GM12878 (cell line): ENCODE measurements at regions not wholly inside any gene's neighbourhood (a gene's known extent, or its start where the extent isn't known, plus 50 kb on each side); places are given as distances from the start of the nearest gene placed in this dataset.

Experiments
- ATAC-seq: fragments of 200-7000 bp; cut with Tn5 transposase; 3 replicates; pipeline ENCODE4 v1.9.1; 2020; ENCODE audit warnings: mild to moderate bottlenecking, moderate library complexity
- BruUV-seq: library from RNA; stranded (reverse); fragments of 400-500 nt; replicated peaks from 2 replicates; lab custom pipeline; 2021; lab: Mats Ljungman, UMichigan
- CTCF ChIA-PET: fragments of 300-600 bp; sonication (Branson Sonifier 250); formaldehyde crosslinking; extraction: SDS; loops from one replicate; lab custom pipeline; 2021; ENCODE audit warnings: inconsistent platforms; lab: Yijun Ruan, JAX
- POLR2A ChIA-PET: fragments of 350-600 bp; formaldehyde crosslinking; extraction: SDS; loops from one replicate; lab custom pipeline; 2021; ENCODE audit warnings: inconsistent platforms; lab: Charles Lee
- RAD21 ChIA-PET: fragments of 300-600 bp; sonication (Branson Sonifier 250); formaldehyde crosslinking; loops from one replicate; lab custom pipeline; 2023; ENCODE audit warnings: antibody characterized with exemption; ENCODE audit not compliant: unreplicated experiment; lab: Charles Lee
- SMC1A ChIA-PET: fragments of 300-600 bp; sonication (Branson Sonifier 250); formaldehyde crosslinking; loops from one replicate; lab custom pipeline; 2023; ENCODE audit not compliant: unreplicated experiment, uncharacterized antibody; lab: Charles Lee
- DNase-seq: peaks from one replicate; pipeline ENCODE4 v3.0.0-alpha.2; 2011; ENCODE audit warnings: low read depth, low spot score
- FAIRE-seq: peaks from 3 replicates; lab custom pipeline; 2011; peaks lifted over from hg19 to GRCh38; lab: Jason Lieb, UNC
- H2AFZ ChIP-seq: 2 replicates; pipeline ENCODE4 v1.6.0; 2011; ENCODE audit warnings: low read depth, low read length, control low read depth; ENCODE audit not compliant: control insufficient read depth
- H3K27ac ChIP-seq: 2 replicates; pipeline ENCODE4 v1.5.1; 2011; ENCODE audit warnings: control low read depth; ENCODE audit not compliant: control insufficient read depth, insufficient read depth
- H3K27me3 ChIP-seq, 2 experiments: replicated peaks in 1 of 2; 2 replicates each; pipeline versions ENCODE4 v1.6.0 to v1.6.1; 2011; ENCODE audit warnings: low read length in 1 of 2; ENCODE audit not compliant: control insufficient read depth in 2 of 2, insufficient read depth in 2 of 2
- H3K36me3 ChIP-seq, 2 experiments: 2 replicates each; pipeline ENCODE4 v1.5.1; 2011; ENCODE audit warnings: low read length in 1 of 2; ENCODE audit not compliant: control insufficient read depth in 2 of 2, insufficient read depth in 2 of 2
- H3K4me1 ChIP-seq: 2 replicates; pipeline ENCODE4 v1.6.1; 2011; ENCODE audit warnings: mild to moderate bottlenecking, low read length, moderate library complexity, mixed read lengths; ENCODE audit not compliant: control insufficient read depth, insufficient read depth
- H3K4me2 ChIP-seq: 2 replicates; pipeline ENCODE4 v1.6.0; 2011; ENCODE audit warnings: control low read depth; ENCODE audit not compliant: control insufficient read depth, insufficient read depth
- H3K4me3 ChIP-seq: fragments of 200-600 bp; sonication (generic); 2 replicates; pipeline ENCODE4 v1.5.1; 2016
- H3K79me2 ChIP-seq: 2 replicates; pipeline ENCODE4 v1.6.0; 2011; ENCODE audit warnings: low read length; ENCODE audit not compliant: control insufficient read depth, insufficient read depth
- H3K9ac ChIP-seq: 2 replicates; pipeline ENCODE4 v1.8.0; 2011; ENCODE audit warnings: low read length, control low read depth, mixed read lengths; ENCODE audit not compliant: control insufficient read depth, insufficient read depth
- H3K9me3 ChIP-seq: replicated peaks from 3 replicates; pipeline ENCODE4 v1.5.1; 2011; ENCODE audit warnings: mild to moderate bottlenecking, low read length; ENCODE audit not compliant: control insufficient read depth, insufficient read depth
- H4K20me1 ChIP-seq: 2 replicates; pipeline ENCODE4 v1.6.0; 2011; ENCODE audit not compliant: control insufficient read depth, insufficient read depth
- ETV6 ChIP-seq, 2 experiments: fragments of 450-650 bp in 1 of 2; IDR thresholded peaks in 1 of 2; conservative IDR thresholded peaks in 1 of 2; 2 replicates each; pipeline ENCODE4 v1.6.1; 2014; ENCODE audit warnings: antibody characterized with exemption in 1 of 2, borderline replicate concordance in 1 of 2, low read depth in 1 of 2, mild to moderate bottlenecking in 1 of 2, moderate library complexity in 1 of 2
- GABPA ChIP-seq: IDR thresholded peaks from 2 replicates; pipeline ENCODE4 v1.6.1; 2014; ENCODE audit warnings: antibody characterized with exemption, low read depth, mild to moderate bottlenecking, inconsistent platforms
- IKZF1 ChIP-seq: fragments of 450-650 bp; conservative IDR thresholded peaks from 2 replicates; pipeline ENCODE4 v1.6.1; 2017; ENCODE audit warnings: antibody characterized with exemption, mild to moderate bottlenecking
- JUND ChIP-seq: IDR thresholded peaks from 2 replicates; pipeline ENCODE4 v1.6.1; 2012; ENCODE audit warnings: low read depth, mild to moderate bottlenecking, low read length, improper control_type of control experiment, moderate library complexity
- TAF1 ChIP-seq: IDR thresholded peaks from 2 replicates; pipeline ENCODE4 v1.6.1; 2011; ENCODE audit warnings: mild to moderate bottlenecking, low read depth, low read length, borderline replicate concordance
- TARDBP ChIP-seq: IDR thresholded peaks from 2 replicates; pipeline ENCODE4 v1.6.1; 2016; ENCODE audit warnings: borderline replicate concordance
- ZBTB33 ChIP-seq: fragments of 450-650 bp; IDR thresholded peaks from 2 replicates; pipeline ENCODE4 v1.6.1; 2017; ENCODE audit warnings: mild to moderate bottlenecking
- WGBS: methylation state at CpG from one replicate; pipeline ENCODE4 v1.1.6; 2016; ENCODE audit warnings: low lambda C conversion rate; ENCODE audit not compliant: insufficient replicate concordance, insufficient coverage; ENCODE audit errors: missing lambda C conversion rate; 5-methylcytosine and 5-hydroxymethylcytosine counted together
- in situ Hi-C: fragments of 300-500 bp; cut with MboI; formaldehyde crosslinking; loops from 9 replicates; pipeline ENCODE4 v1.14.3; 2018; ENCODE audit warnings: mixed read lengths
- intact Hi-C: fragments of 100-400 bp; cut with micrococcal nuclease; formaldehyde crosslinking; loops from one replicate; pipeline ENCODE4 v1.14.2; 2022; ENCODE audit not compliant: unreplicated experiment

GRCh38 chr22:22097727-22098228, 115.2 kb upstream of the TOP3B start:
- Histone ChIP-seq H3K9me3 (peaks cover 14% of the 10 kb centered on the region), H3K27ac (peak overlapping the region; percentile 77), H3K4me2 (0 out of 2 replicates have a peak overlapping the region, but pooled peaks have one; percentile 10), H3K4me1 (peaks cover 10% of the 10 kb centered on the region), H3K4me3 (no peak overlapping the region), H3K36me3 (no peaks in the 10 kb centered on the region), H3K79me2 (no peaks in the 10 kb centered on the region), H2AFZ (no peak overlapping the region), H4K20me1 (no peaks in the 10 kb centered on the region), H3K27me3 (no peaks in the 10 kb centered on the region), H3K9ac (no peak overlapping the region)
- no peak for TF ChIP-seq IKZF1
- no peak for TF ChIP-seq TARDBP
- DNase-seq (no peak), FAIRE-seq (no peak), ATAC-seq (no peak)
- ChIA-PET POLR2A (interaction anchor here (0.6 to 3.8 kb wide), 11 partner anchors 10 to 838 kb away, joined by 3 to 18 read pairs (median 3); no protein-coding TSS in a partner anchor), CTCF (interaction anchor here (0.9 to 6.9 kb wide), 18 partner anchors 13 to 860 kb away, joined by 3 to 92 read pairs (median 13); no protein-coding TSS in a partner anchor), SMC1A (interaction anchor here (0.7 to 6.5 kb wide), 20 partner anchors 12 to 862 kb away, joined by 3 to 87 read pairs (median 10); no protein-coding TSS in a partner anchor), RAD21 (interaction anchor here (0.7 to 5.2 kb wide), 15 partner anchors 12 to 1041 kb away, joined by 3 to 72 read pairs (median 12); no protein-coding TSS in a partner anchor)
- BruUV-seq, result TSS peak; percentile 94
- in situ Hi-C loops, result no loop called here
- intact Hi-C loops, result no loop called here

GRCh38 chr22:22094921-22095320, 112.3 kb upstream of the TOP3B start:
- in situ Hi-C loops (no loop called here), intact Hi-C loops (no loop called here)
- RAD21 ChIA-PET, result interaction anchor here (1.5 kb wide), 1 partner anchor 49 kb away, joined by 4 read pairs; no protein-coding TSS in a partner anchor
- ATAC-seq (no peak), FAIRE-seq (no peak), DNase-seq (no peak)
- SMC1A ChIA-PET, result interaction anchor here (0.6 kb wide), 1 partner anchor 90 kb away, joined by 3 read pairs; no protein-coding TSS in a partner anchor
- H3K4me2 ChIP-seq, result no peak overlapping the region
- peaks cover 12% of the 10 kb centered on the region for H3K9me3 ChIP-seq
- POLR2A ChIA-PET, result no interaction called here
- H3K79me2 ChIP-seq, result no peaks in the 10 kb centered on the region
- no peak overlapping the region for H3K27ac ChIP-seq
- H4K20me1 ChIP-seq, result no peaks in the 10 kb centered on the region
- TF ChIP-seq GABPA (no peak), ZBTB33 (no peak), TAF1 (no peak), JUND (no peak), ETV6 (conservative IDR thresholded peaks at IDR 0.05 in 1 of 2, IDR thresholded peaks at IDR 0.05 in 1 of 2; ENCODE audit: borderline replicate concordance in 1 of 2, low read depth in 1 of 2) (no peak)
- 84% methylated on average over 5 of the region's 5 CpGs for WGBS
- H3K4me3 ChIP-seq, result no peak overlapping the region
- CTCF ChIA-PET, result no interaction called here
- H3K27me3 ChIP-seq, result no peaks in the 10 kb centered on the region
- no peak overlapping the region for H3K9ac ChIP-seq
- no peaks in the 10 kb centered on the region for H3K36me3 ChIP-seq
- no peak overlapping the region for H2AFZ ChIP-seq
- peaks cover 12% of the 10 kb centered on the region for H3K4me1 ChIP-seq
- no TSS peak for BruUV-seq
